GM06990 (cell line): ENCODE measurements at regions not wholly inside any gene's neighbourhood (a gene's known extent, or its start where the extent isn't known, plus 50 kb on each side); places are given as distances from the start of the nearest gene placed in this dataset.

ENCODE experiments used
- DNase-seq: peaks from one replicate; pipeline ENCODE4 v3.0.0-alpha.2; 2011; ENCODE audit not compliant: insufficient read length; ENCODE audit errors: extremely low read depth
- H3K27me3 ChIP-seq: replicated peaks from 2 replicates; pipeline ENCODE4 v1.6.0; 2011; ENCODE audit warnings: low read length; ENCODE audit not compliant: control insufficient read depth, insufficient read depth
- H3K36me3 ChIP-seq: 2 replicates; pipeline ENCODE4 v1.5.1; 2011; ENCODE audit warnings: low read length; ENCODE audit not compliant: control insufficient read depth, insufficient read depth
- H3K4me3 ChIP-seq: replicated peaks from 2 replicates; pipeline ENCODE4 v1.5.1; 2011; ENCODE audit warnings: low read depth, mild to moderate bottlenecking, control low read depth, low read length
- TF ChIP-seq, protein P1 (sequence below): IDR thresholded peaks from 2 replicates; pipeline ENCODE4 v1.5.1; 2011; ENCODE audit warnings: low read length, control low read depth, mild to moderate bottlenecking, inconsistent platforms; ENCODE audit not compliant: insufficient read depth, poor library complexity, severe bottlenecking

DNA sequence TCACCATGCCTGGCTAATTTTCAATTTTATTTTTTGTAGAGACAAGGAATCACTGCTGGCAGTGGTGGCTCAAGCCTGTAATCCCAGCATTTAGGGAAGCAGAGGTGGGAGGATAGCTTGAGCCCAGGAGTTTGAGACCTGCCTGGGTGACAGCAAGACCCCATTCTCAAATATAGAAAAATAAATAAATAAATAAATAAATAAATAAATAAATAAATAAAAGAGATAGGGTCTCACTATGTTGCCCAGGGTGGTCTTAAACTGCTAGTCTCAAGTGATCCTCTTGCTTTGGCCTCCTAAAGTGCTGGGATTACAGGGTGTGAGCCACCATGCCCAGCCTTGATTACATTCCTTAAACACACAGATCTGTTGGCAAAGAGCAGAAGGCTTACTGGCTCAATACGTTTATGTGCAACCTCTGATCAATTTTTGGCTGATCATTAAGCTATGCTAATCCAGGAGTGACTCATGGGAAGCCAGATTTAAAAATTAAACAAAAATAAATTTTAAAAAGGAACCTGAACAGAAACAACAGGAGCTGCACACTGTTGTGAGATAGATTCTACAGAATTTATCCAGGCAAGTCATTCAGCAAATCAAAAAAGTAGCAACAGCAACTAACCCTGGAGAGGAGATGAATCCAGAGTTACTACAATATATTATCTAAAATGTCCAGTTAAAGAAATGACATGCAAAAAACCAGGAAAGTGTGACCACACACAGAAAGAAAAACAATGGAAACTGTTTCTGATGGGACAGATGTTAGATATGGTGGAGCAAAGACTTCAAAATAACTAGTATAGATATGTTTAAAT lies 79.4 kb downstream of the RPE65 start:
- H3K27me3 ChIP-seq = no peaks in the 10 kb centered on the region
- no peaks in the 10 kb centered on the region for H3K36me3 ChIP-seq
- TF ChIP-seq, protein P1, sequence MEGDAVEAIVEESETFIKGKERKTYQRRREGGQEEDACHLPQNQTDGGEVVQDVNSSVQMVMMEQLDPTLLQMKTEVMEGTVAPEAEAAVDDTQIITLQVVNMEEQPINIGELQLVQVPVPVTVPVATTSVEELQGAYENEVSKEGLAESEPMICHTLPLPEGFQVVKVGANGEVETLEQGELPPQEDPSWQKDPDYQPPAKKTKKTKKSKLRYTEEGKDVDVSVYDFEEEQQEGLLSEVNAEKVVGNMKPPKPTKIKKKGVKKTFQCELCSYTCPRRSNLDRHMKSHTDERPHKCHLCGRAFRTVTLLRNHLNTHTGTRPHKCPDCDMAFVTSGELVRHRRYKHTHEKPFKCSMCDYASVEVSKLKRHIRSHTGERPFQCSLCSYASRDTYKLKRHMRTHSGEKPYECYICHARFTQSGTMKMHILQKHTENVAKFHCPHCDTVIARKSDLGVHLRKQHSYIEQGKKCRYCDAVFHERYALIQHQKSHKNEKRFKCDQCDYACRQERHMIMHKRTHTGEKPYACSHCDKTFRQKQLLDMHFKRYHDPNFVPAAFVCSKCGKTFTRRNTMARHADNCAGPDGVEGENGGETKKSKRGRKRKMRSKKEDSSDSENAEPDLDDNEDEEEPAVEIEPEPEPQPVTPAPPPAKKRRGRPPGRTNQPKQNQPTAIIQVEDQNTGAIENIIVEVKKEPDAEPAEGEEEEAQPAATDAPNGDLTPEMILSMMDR = no peak
- DNase-seq = no peak
- no peak overlapping the region for H3K4me3 ChIP-seq

DNA sequence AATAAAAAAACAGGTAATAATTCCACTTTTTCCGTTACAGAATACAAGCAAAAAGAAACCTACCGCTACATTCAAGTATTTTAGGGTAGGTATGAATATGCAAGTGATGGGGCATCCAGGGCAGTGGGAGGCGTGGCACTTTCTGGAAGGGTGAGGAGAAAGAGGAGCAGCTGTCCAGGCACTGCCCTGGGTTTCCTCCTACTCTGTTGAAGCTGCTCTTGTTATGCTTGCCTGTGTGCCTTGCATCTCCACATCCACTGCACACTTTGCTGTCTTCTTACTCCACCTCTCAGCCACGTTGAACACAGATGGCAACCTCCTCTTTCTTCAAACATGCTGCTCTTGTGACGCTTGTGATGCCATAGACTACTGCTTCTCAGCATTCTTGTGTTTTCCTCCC lies 83.2 kb downstream of the RPE65 start:
- Histone ChIP-seq H3K36me3 (no peaks in the 10 kb centered on the region), H3K27me3 (no peaks in the 10 kb centered on the region), H3K4me3 (no peak overlapping the region)
- DNase-seq = no peak
- TF ChIP-seq, protein P1 = no peak

DNA sequence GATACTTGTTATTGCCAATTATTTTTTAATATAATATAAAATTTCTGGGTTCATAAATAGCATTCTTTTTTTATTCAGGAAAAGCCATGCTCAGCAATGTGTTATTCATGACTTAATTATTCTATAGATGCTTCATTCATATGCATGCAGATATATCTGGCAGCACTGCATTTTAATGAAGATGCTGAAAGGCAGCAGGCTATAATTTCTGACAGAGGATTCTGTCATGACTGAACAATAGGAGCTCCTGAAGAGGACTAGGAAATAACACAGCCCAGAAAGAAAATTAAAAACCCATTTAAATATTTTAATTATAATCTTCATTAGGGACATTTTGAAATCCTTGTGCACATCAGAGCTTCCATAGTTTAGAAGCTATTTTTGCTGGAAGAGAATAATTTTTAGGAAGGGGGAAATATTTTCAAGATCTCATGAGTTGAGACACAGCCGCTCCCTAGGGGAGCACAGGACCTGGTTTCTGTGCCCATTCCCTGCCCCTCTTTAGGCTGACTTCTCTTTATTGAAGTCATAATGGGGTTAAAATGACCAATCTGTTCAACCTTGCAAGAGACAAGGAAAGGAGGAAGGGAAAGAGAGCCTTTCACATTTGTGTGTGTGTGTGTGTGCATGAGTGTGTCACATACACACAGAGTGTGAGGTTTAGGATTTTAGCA lies 83.9 kb downstream of the RPE65 start:
- Histone ChIP-seq H3K27me3 (no peaks in the 10 kb centered on the region), H3K4me3 (no peak overlapping the region), H3K36me3 (no peaks in the 10 kb centered on the region)
- no peak for DNase-seq
- TF ChIP-seq, protein P1 = no peak

DNA sequence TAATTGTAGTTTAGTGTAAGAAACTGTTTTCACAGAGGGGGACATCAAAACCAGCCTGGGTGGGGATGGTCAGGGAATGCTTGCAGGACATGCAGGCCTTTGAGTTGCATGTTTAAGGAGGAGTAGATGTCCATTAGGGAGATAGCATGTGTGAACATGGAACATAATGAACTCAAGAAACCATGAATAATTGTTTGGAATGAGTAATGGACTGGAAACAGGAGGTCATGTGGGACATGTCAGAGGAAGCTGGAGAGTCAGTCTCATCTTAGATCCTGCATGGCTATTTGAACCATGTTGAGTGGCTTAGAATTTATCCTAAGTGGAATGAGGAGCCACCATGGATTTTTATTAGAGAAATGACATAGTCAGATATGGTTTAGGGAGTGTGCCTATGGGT lies 86.4 kb downstream of the RPE65 start:
- no peaks in the 10 kb centered on the region for H3K36me3 ChIP-seq

DNA sequence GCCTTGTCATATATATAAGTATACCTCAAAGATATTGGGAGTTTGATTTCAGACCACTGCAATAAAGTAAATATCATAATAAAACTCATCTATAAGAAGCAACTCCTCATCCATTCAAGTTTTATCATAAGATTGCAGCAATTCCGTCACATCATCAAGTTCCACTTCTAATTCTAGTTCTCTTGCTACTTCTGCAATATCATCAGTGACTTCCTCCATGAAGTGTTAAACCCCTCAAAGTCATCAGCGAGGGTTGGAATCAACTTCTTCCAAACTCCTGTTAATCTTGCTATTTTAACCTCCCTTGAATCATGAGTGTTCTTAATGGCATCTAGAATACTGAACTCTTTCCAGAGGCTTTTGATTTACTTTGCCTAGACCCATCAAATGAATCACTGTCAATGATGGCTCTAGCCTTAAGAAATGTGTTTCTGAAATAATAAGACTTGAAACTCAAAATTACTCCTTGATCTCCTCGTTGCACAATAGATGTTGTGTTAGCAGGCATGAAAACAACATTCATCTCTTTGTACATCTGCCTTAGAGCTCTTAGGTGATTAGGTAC lies 88.3 kb downstream of the RPE65 start:
- no peak for DNase-seq
- TF ChIP-seq, protein P1 = no peak
- Histone ChIP-seq H3K4me3 (no peak overlapping the region), H3K36me3 (no peaks in the 10 kb centered on the region), H3K27me3 (no peaks in the 10 kb centered on the region; the same call in 1 of the 2 replicates)

More for the DNA sequence above, 86.4 kb downstream of the RPE65 start:
- DNase-seq = no peak
- TF ChIP-seq, protein P1 = no peak
- no peaks in the 10 kb centered on the region; the same call in 1 of the 2 replicates for H3K27me3 ChIP-seq
- no peak overlapping the region for H3K4me3 ChIP-seq
